K562 (cell line): ENCODE measurements at regions not wholly inside any gene's neighbourhood (a gene's known extent, or its start where the extent isn't known, plus 50 kb on each side); places are given as distances from the start of the nearest gene placed in this dataset.

Source experiments
- ATAC-seq: fragments of 200-7000 bp; cut with Tn5 transposase; 3 replicates; pipeline ENCODE4 v1.9.1; 2020; ENCODE audit warnings: moderate library complexity
- BruUV-seq: library from RNA; stranded (reverse); fragments of 400-500 nt; replicated peaks from 2 replicates; lab custom pipeline; 2021; lab: Mats Ljungman, UMichigan
- CTCF ChIA-PET: fragments of 300-600 bp; formaldehyde crosslinking; extraction: SDS; loops from one replicate; lab custom pipeline; 2021; ENCODE audit warnings: low intra/inter-chr PET ratio; lab: Yijun Ruan, JAX
- POLR2A ChIA-PET: fragments of 300-600, 350-650 bp; sonication (Branson Sonifier 250); formaldehyde crosslinking; extraction: SDS; loops from one replicate; lab custom pipeline; 2021; ENCODE audit warnings: antibody characterized with exemption, inconsistent platforms; lab: Yijun Ruan, JAX
- DNase-seq, 4 experiments: peaks; one replicate each; pipeline versions ENCODE4 v3.0.0 to v3.0.0-alpha.2; 2011 to 2018; ENCODE audit warnings: low spot score in 3 of 4, mixed read lengths in 3 of 4; ENCODE audit errors: extremely low read depth in 1 of 4
- FAIRE-seq: peaks from 2 replicates; lab custom pipeline; 2011; peaks lifted over from hg19 to GRCh38; lab: Jason Lieb, UNC
- H2AFZ ChIP-seq: 2 replicates; pipeline ENCODE4 v1.6.0; 2011; ENCODE audit warnings: low read depth, low read length, control low read depth, inconsistent platforms
- H3K27ac ChIP-seq: fragments of 200-600 bp; 3 replicates; pipeline ENCODE4 v1.8.0; 2011; ENCODE audit warnings: low read depth, mild to moderate bottlenecking, control low read depth, inconsistent platforms, low read length, moderate library complexity, mixed read lengths; ENCODE audit errors: extremely low read depth
- H3K27me3 ChIP-seq, 2 experiments: fragments of 300-600 bp in 1 of 2; 2 replicates in 1 of 2; 3 replicates in 1 of 2; pipeline versions ENCODE4 v1.6.0 to v1.8.0; 2011; ENCODE audit warnings: inconsistent platforms in 2 of 2, low read length in 2 of 2, mild to moderate bottlenecking in 1 of 2, mixed read lengths in 1 of 2, moderate library complexity in 1 of 2; ENCODE audit not compliant: control insufficient read depth in 2 of 2, insufficient read depth in 2 of 2
- H3K36me3 ChIP-seq: fragments of 300-600 bp; 3 replicates; pipeline ENCODE4 v1.8.0; 2011; ENCODE audit warnings: mild to moderate bottlenecking, low read length, inconsistent platforms; ENCODE audit not compliant: control insufficient read depth, insufficient read depth
- H3K4me1 ChIP-seq, 2 experiments: fragments of 200-600 bp in 1 of 2; replicated peaks in 1 of 2; 2 replicates in 1 of 2; 3 replicates in 1 of 2; pipeline versions ENCODE4 v1.5.1 to v1.8.0; 2011; ENCODE audit warnings: inconsistent platforms in 2 of 2, low read length in 2 of 2, mild to moderate bottlenecking in 1 of 2, mixed read lengths in 1 of 2, moderate library complexity in 1 of 2; ENCODE audit not compliant: control insufficient read depth in 2 of 2, insufficient read depth in 2 of 2
- H3K4me2 ChIP-seq: 2 replicates; pipeline ENCODE4 v1.6.1; 2011; ENCODE audit warnings: low read length, control low read depth, inconsistent platforms, mixed read lengths; ENCODE audit not compliant: insufficient read depth
- H3K4me3 ChIP-seq: fragments of 200-600 bp; sonication (generic), shearing (Covaris generic); 2 replicates; pipeline ENCODE4 v1.5.1; 2016; ENCODE audit warnings: control low read depth, inconsistent platforms
- H3K79me2 ChIP-seq: fragments of 200-600 bp; 3 replicates; pipeline ENCODE4 v1.8.0; 2011; ENCODE audit warnings: low read length, inconsistent platforms; ENCODE audit not compliant: control insufficient read depth, insufficient read depth
- H3K9ac ChIP-seq, 2 experiments: 2 replicates each; pipeline versions ENCODE4 v1.6.0 to v1.6.1; 2011; ENCODE audit warnings: low read depth in 2 of 2, low read length in 2 of 2, control low read depth in 1 of 2, inconsistent platforms in 1 of 2, mild to moderate bottlenecking in 1 of 2, mixed read lengths in 1 of 2; ENCODE audit not compliant: insufficient read depth in 1 of 2
- H3K9me1 ChIP-seq: one replicate; pipeline ENCODE4 v1.6.0; 2011; ENCODE audit warnings: inconsistent platforms, mild to moderate bottlenecking, low read length, moderate library complexity; ENCODE audit not compliant: control insufficient read depth, insufficient read depth
- H3K9me3 ChIP-seq: replicated peaks from 2 replicates; pipeline ENCODE4 v1.5.1; 2011; ENCODE audit warnings: low read depth, low read length, inconsistent platforms; ENCODE audit not compliant: control insufficient read depth, insufficient read depth
- H4K20me1 ChIP-seq: replicated peaks from 2 replicates; pipeline ENCODE4 v1.6.1; 2011; ENCODE audit warnings: low read length, inconsistent platforms, mixed read lengths; ENCODE audit not compliant: control insufficient read depth, insufficient read depth
- CBFB ChIP-seq: sonication (generic); formaldehyde crosslinking; IDR thresholded peaks from 2 replicates; pipeline ENCODE4 v1.4.0; 2020; ENCODE audit warnings: mild to moderate bottlenecking, missing genetic modification reagents
- CTBP1 ChIP-seq: fragments of 450-650 bp; IDR thresholded peaks from 2 replicates; pipeline ENCODE4 v1.6.1; 2016; ENCODE audit warnings: borderline replicate concordance
- FOXA3 ChIP-seq, 2 experiments: fragments of 450-650 bp in 1 of 2; sonication (generic) in 1 of 2; formaldehyde crosslinking; IDR thresholded peaks in 1 of 2; conservative IDR thresholded peaks in 1 of 2; 2 replicates each; pipeline versions ENCODE4 v1.4.0 to v1.8.0; 2020 to 2022; ENCODE audit warnings: mild to moderate bottlenecking in 2 of 2, missing genetic modification reagents in 1 of 2
- HMG20B ChIP-seq: fragments of 250-450 bp; sonication (Bioruptor Pico); IDR thresholded peaks from 2 replicates; pipeline ENCODE4 v1.5.0; 2021; ENCODE audit warnings: mild to moderate bottlenecking
- HNRNPK ChIP-seq: fragments of 200-400 bp; formaldehyde crosslinking; IDR thresholded peaks from one replicate; pipeline ENCODE4 v1.6.1; 2018; ENCODE audit warnings: mild to moderate bottlenecking, low read depth, low read length; ENCODE audit not compliant: poor library complexity, severe bottlenecking
- JUND ChIP-seq, 2 experiments: IDR thresholded peaks; 2 replicates in 1 of 2; 3 replicates in 1 of 2; pipeline ENCODE4 v1.6.1; 2011; ENCODE audit warnings: borderline replicate concordance in 2 of 2, low read depth in 2 of 2, low read length in 2 of 2, improper control_type of control experiment in 1 of 2, missing biosample characterization in 1 of 2, missing genetic modification characterization in 1 of 2, missing genetic modification reagents in 1 of 2
- PKNOX1 ChIP-seq: fragments of 450-650 bp; IDR thresholded peaks from 2 replicates; pipeline ENCODE4 v1.6.1; 2016
- SIRT6 ChIP-seq: IDR thresholded peaks from one replicate; pipeline ENCODE4 v1.6.1; 2012; ENCODE audit warnings: low read depth, mild to moderate bottlenecking, control low read depth, inconsistent platforms, low read length, moderate library complexity
- SREBF1 ChIP-seq: fragments of 150-350 bp; IDR thresholded peaks from 2 replicates; pipeline ENCODE4 v1.6.1; 2014; ENCODE audit warnings: antibody characterized with exemption, low read depth, low read length, borderline replicate concordance
- SUPT5H ChIP-seq: fragments of 450-650 bp; IDR thresholded peaks from 2 replicates; pipeline ENCODE4 v1.6.1; 2016
- TAF7 ChIP-seq: fragments of 450-650 bp; IDR thresholded peaks from 2 replicates; pipeline ENCODE4 v1.6.1; 2016; ENCODE audit warnings: missing genetic modification characterization, missing compliant biosample characterization
- TEAD4 ChIP-seq, 2 experiments: sonication (generic) in 1 of 2; formaldehyde crosslinking in 1 of 2; IDR thresholded peaks; 2 replicates each; pipeline versions ENCODE4 v1.6.1 to v1.8.0; 2012 to 2022; ENCODE audit warnings: borderline replicate concordance in 1 of 2, inconsistent platforms in 1 of 2, low read length in 1 of 2, mild to moderate bottlenecking in 1 of 2, missing genetic modification reagents in 1 of 2
- ZBTB26 ChIP-seq: fragments of 450-650 bp; formaldehyde crosslinking; IDR thresholded peaks from 2 replicates; pipeline ENCODE4 v1.4.0; 2022; ENCODE audit warnings: missing genetic modification characterization
- ZC3H8 ChIP-seq: fragments of 450-650 bp; IDR thresholded peaks from 2 replicates; pipeline ENCODE4 v1.6.1; 2017
- ZNF57 ChIP-seq: fragments of 450-650 bp; formaldehyde crosslinking; IDR thresholded peaks from 2 replicates; pipeline ENCODE4 v1.4.0; 2020; ENCODE audit warnings: mild to moderate bottlenecking, moderate library complexity
- WGBS: fragments of 100-300 bp; shearing (Covaris generic); methylation state at CpG from one replicate; pipeline ENCODE4 v1.1.6; 2016; ENCODE audit warnings: low coverage, mixed read lengths; ENCODE audit not compliant: insufficient coverage; ENCODE audit errors: missing lambda C conversion rate; 5-methylcytosine and 5-hydroxymethylcytosine counted together
- in situ Hi-C: fragments of 300-500 bp; cut with MboI; formaldehyde crosslinking; loops from 4 replicates; pipeline ENCODE4 v1.15.0; 2018; ENCODE audit warnings: inconsistent platforms, mixed read lengths
- intact Hi-C: fragments of 100-400 bp; cut with micrococcal nuclease; formaldehyde crosslinking; loops from 2 replicates; pipeline ENCODE4 v1.14.2; 2022
- TF ChIP-seq, protein P1 (sequence below): fragments of 150-350 bp; IDR thresholded peaks from 2 replicates; pipeline ENCODE4 v1.6.1; 2014; ENCODE audit warnings: low read depth, mild to moderate bottlenecking, low read length, borderline replicate concordance

- TF ChIP-seq SIRT6 (no peak), HNRNPK (no peak), TEAD4 (IDR thresholded peaks at IDR 0.05; ENCODE audit: low read length) (no peak), TEAD4 (CRISPR knock-in tag; IDR thresholded peaks at IDR 0.05; ENCODE audit: borderline replicate concordance) (no peak)
Observed at GRCh38 chr13:34698945-34699344, 243.1 kb upstream of the NBEA start (continued).

DNA sequence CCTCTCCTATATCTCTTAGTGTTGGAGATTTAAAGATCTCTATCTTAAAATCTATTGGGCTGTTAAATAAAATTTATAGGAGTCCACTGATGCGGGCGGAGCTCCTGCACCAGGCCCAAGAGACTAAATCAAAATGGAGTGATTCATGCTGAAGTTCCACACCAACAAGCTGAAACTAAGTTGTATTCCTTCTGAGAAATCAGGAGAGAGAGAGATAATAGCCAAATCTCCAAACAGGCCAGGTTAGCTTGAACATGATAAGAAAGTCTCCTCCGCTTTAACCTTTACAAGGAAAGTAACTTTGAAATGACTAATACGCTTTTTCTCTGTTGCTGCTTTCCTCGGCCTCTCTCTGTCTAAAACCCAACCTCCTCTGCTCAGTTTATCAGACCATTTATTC is 241.9 kb upstream of the NBEA start:
- in situ Hi-C loops (no loop called here), intact Hi-C loops (no loop called here)
- Histone ChIP-seq H3K9me1 (no peaks in the 10 kb centered on the region), H3K4me2 (no peak overlapping the region), H2AFZ (no peak overlapping the region), H3K27ac (no peak overlapping the region), H3K9ac (no peak overlapping the region), H3K9me3 (no peaks in the 10 kb centered on the region), H4K20me1 (no peaks in the 10 kb centered on the region), H3K27me3 (no peaks in the 10 kb centered on the region), H3K36me3 (no peaks in the 10 kb centered on the region), H3K4me1 (no peaks in the 10 kb centered on the region), H3K79me2 (no peaks in the 10 kb centered on the region), H3K4me3 (no peak overlapping the region)
- ATAC-seq (no peak), FAIRE-seq (no peak), DNase-seq (no peak)
- POLR2A ChIA-PET: no interaction called here
- CTCF ChIA-PET: no interaction called here
- WGBS: 0% methylated on average over 5 of the region's 5 CpGs
- no TSS peak for BruUV-seq
- no peak for TF ChIP-seq SUPT5H
- no peak for TF ChIP-seq TAF7 (tag)
- no peak for TF ChIP-seq ZBTB26 (CRISPR knock-in tag)
- no peak for TF ChIP-seq SREBF1
- TF ChIP-seq ZNF57 (CRISPR knock-in tag): no peak
- TF ChIP-seq HMG20B: no peak
- TF ChIP-seq CTBP1: no peak
- no peak for TF ChIP-seq ZC3H8
- TF ChIP-seq, protein P1, sequence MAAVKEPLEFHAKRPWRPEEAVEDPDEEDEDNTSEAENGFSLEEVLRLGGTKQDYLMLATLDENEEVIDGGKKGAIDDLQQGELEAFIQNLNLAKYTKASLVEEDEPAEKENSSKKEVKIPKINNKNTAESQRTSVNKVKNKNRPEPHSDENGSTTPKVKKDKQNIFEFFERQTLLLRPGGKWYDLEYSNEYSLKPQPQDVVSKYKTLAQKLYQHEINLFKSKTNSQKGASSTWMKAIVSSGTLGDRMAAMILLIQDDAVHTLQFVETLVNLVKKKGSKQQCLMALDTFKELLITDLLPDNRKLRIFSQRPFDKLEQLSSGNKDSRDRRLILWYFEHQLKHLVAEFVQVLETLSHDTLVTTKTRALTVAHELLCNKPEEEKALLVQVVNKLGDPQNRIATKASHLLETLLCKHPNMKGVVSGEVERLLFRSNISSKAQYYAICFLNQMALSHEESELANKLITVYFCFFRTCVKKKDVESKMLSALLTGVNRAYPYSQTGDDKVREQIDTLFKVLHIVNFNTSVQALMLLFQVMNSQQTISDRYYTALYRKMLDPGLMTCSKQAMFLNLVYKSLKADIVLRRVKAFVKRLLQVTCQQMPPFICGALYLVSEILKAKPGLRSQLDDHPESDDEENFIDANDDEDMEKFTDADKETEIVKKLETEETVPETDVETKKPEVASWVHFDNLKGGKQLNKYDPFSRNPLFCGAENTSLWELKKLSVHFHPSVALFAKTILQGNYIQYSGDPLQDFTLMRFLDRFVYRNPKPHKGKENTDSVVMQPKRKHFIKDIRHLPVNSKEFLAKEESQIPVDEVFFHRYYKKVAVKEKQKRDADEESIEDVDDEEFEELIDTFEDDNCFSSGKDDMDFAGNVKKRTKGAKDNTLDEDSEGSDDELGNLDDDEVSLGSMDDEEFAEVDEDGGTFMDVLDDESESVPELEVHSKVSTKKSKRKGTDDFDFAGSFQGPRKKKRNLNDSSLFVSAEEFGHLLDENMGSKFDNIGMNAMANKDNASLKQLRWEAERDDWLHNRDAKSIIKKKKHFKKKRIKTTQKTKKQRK: no peak
- no peak for TF ChIP-seq FOXA3 (CRISPR knock-in tag; conservative IDR thresholded peaks at IDR 0.05 in 1 of 2, IDR thresholded peaks at IDR 0.05 in 1 of 2)
- no peak for TF ChIP-seq CBFB
- no peak for TF ChIP-seq JUND (IDR thresholded peaks at IDR 0.05; ENCODE audit: borderline replicate concordance, low read depth, low read length)
- TF ChIP-seq JUND (tag; IDR thresholded peaks at IDR 0.05; ENCODE audit: borderline replicate concordance, low read depth, low read length): no peak
- no peak for TF ChIP-seq PKNOX1
